DND-41 (cell line): ENCODE measurements at regions not wholly inside any gene's neighbourhood (a gene's known extent, or its start where the extent isn't known, plus 50 kb on each side); places are given as distances from the start of the nearest gene placed in this dataset.

Experiments
- ATAC-seq: fragments of 200-7000 bp; cut with Tn5 transposase; 3 replicates; pipeline ENCODE4 v1.9.1; 2021; ENCODE audit warnings: low read depth; ENCODE audit not compliant: insufficient read depth
- DNase-seq: peaks from one replicate; pipeline ENCODE4 v3.0.0-alpha.2; 2020
- H2AFZ ChIP-seq: 2 replicates; pipeline ENCODE4 v1.6.0; 2012; ENCODE audit warnings: low read depth, low read length
- H3K27ac ChIP-seq: 2 replicates; pipeline ENCODE4 v1.5.1; 2012; ENCODE audit warnings: low read length, inconsistent platforms
- H3K27me3 ChIP-seq: fragments of 200-600 bp; sonication (generic); 2 replicates; pipeline ENCODE4 v1.6.0; 2012; ENCODE audit warnings: low read length, mild to moderate bottlenecking, inconsistent platforms; ENCODE audit not compliant: insufficient read depth, poor library complexity
- H3K36me3 ChIP-seq: 2 replicates; pipeline ENCODE4 v1.5.1; 2012; ENCODE audit warnings: low read length, inconsistent platforms; ENCODE audit not compliant: insufficient read depth
- H3K4me1 ChIP-seq: 2 replicates; pipeline ENCODE4 v1.5.1; 2012; ENCODE audit warnings: mild to moderate bottlenecking, low read length; ENCODE audit not compliant: insufficient read depth
- H3K4me2 ChIP-seq: 2 replicates; pipeline ENCODE4 v1.6.0; 2012; ENCODE audit warnings: mild to moderate bottlenecking, moderate library complexity, low read length, inconsistent platforms; ENCODE audit not compliant: insufficient read depth
- H3K4me3 ChIP-seq, 2 experiments: fragments of 200-600 bp in 1 of 2; shearing (Covaris generic) in 1 of 2; 2 replicates each; pipeline ENCODE4 v1.5.1; 2012 to 2016; ENCODE audit warnings: inconsistent platforms in 2 of 2, low read length in 2 of 2, mild to moderate bottlenecking in 2 of 2, low read depth in 1 of 2, moderate library complexity in 1 of 2
- H3K79me2 ChIP-seq: 2 replicates; pipeline ENCODE4 v1.6.0; 2012; ENCODE audit warnings: low read length, inconsistent platforms; ENCODE audit not compliant: insufficient read depth
- H3K9ac ChIP-seq: 2 replicates; pipeline ENCODE4 v1.6.0; 2012; ENCODE audit warnings: low read depth, mild to moderate bottlenecking, inconsistent platforms, low read length, moderate library complexity
- H3K9me3 ChIP-seq: 2 replicates; pipeline ENCODE4 v1.5.1; 2012; ENCODE audit warnings: low read length, moderate library complexity, mild to moderate bottlenecking, inconsistent platforms; ENCODE audit not compliant: insufficient read depth, severe bottlenecking
- H4K20me1 ChIP-seq: 2 replicates; pipeline ENCODE4 v1.6.0; 2012; ENCODE audit warnings: low read length; ENCODE audit not compliant: insufficient read depth
- EZH2 ChIP-seq: IDR thresholded peaks from 3 replicates; pipeline ENCODE4 v1.6.1; 2012; ENCODE audit warnings: borderline replicate concordance, low read depth, mild to moderate bottlenecking, moderate library complexity, low read length, inconsistent platforms; ENCODE audit not compliant: severe bottlenecking
- TF ChIP-seq, protein P1 (sequence below): IDR thresholded peaks from 2 replicates; pipeline ENCODE4 v1.5.1; 2012; ENCODE audit warnings: borderline replicate concordance, low read length, moderate library complexity, mild to moderate bottlenecking; ENCODE audit not compliant: poor library complexity, severe bottlenecking; ENCODE audit errors: extremely low read depth

DNA sequence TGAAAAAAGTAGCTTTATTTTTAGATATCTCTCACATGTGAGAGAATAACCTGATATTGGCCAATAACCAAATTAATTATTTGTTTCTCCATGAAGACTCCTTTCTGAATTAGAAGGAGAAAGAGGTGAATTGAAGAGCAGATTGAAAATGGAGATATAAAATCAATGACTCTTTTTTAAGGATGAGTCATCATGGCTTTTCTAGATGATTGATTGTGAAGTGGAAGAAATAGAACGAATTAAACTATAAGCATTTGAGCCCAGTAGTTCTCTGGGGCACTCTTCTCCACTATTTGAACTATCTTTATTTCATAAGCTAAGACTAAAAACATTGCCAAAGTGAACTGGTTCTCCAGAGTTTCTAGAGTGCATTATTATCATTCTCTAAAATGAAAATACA lies 137.2 kb upstream of the EDNRA start:
- no peak overlapping the region for H3K9ac ChIP-seq
- no peaks in the 10 kb centered on the region for H3K79me2 ChIP-seq
- no peak for ATAC-seq
- no peaks in the 10 kb centered on the region for H3K9me3 ChIP-seq
- no peak overlapping the region for H3K4me3 ChIP-seq
- TF ChIP-seq, protein P1, sequence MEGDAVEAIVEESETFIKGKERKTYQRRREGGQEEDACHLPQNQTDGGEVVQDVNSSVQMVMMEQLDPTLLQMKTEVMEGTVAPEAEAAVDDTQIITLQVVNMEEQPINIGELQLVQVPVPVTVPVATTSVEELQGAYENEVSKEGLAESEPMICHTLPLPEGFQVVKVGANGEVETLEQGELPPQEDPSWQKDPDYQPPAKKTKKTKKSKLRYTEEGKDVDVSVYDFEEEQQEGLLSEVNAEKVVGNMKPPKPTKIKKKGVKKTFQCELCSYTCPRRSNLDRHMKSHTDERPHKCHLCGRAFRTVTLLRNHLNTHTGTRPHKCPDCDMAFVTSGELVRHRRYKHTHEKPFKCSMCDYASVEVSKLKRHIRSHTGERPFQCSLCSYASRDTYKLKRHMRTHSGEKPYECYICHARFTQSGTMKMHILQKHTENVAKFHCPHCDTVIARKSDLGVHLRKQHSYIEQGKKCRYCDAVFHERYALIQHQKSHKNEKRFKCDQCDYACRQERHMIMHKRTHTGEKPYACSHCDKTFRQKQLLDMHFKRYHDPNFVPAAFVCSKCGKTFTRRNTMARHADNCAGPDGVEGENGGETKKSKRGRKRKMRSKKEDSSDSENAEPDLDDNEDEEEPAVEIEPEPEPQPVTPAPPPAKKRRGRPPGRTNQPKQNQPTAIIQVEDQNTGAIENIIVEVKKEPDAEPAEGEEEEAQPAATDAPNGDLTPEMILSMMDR, result no peak
- no peak for TF ChIP-seq EZH2
- no peak for DNase-seq
- no peak overlapping the region for H2AFZ ChIP-seq
- no peaks in the 10 kb centered on the region for H3K4me1 ChIP-seq
- H3K36me3 ChIP-seq, result no peaks in the 10 kb centered on the region
- no peaks in the 10 kb centered on the region for H4K20me1 ChIP-seq
- no peak overlapping the region for H3K4me2 ChIP-seq
- H3K27me3 ChIP-seq, result no peaks in the 10 kb centered on the region
- H3K27ac ChIP-seq, result no peak overlapping the region

DNA sequence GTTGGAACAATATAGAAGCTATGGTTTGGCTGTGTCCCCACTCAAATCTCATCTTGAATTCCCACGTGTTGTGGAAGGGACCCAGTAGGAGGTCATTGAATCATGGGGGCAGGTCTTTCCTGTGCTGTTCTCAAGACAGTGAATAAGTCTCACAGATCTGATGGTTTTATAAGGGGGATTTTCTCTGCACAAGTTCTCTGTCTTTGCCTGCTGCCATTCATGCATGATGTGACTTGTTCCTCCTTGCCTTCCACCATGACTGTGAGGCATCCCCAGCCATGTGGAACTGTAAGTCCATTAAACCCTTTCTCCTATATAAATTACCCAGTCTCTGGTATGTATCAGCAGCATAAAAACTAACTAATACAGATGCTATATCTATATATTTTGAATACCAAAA lies 135.2 kb upstream of the EDNRA start:
- Histone ChIP-seq H2AFZ (no peak overlapping the region), H3K9ac (no peak overlapping the region), H3K4me1 (no peaks in the 10 kb centered on the region), H3K4me2 (no peak overlapping the region), H3K27me3 (no peaks in the 10 kb centered on the region), H3K79me2 (no peaks in the 10 kb centered on the region), H3K4me3 (no peak overlapping the region), H3K36me3 (no peaks in the 10 kb centered on the region), H3K27ac (no peak overlapping the region), H4K20me1 (no peaks in the 10 kb centered on the region), H3K9me3 (no peaks in the 10 kb centered on the region)
- ATAC-seq (no peak), DNase-seq (no peak)
- TF ChIP-seq, protein P1, result no peak
- TF ChIP-seq EZH2, result no peak

DNA sequence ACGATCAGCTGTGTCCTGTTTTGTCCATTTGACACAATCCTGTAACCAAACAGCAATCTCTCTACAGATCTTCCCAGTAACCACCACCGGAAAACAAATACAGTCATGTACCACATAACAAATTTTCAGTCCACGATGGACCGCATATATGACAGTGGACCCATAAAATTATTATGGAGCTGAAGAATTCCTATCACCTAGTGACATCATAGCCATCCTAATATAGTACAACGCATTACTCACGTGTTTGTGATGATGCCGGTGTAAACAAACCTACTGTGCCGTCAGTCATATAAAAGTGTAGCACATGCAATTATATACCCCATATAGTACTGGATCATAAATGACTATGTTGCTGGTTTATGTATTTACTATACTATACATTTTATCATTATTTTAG lies 133.7 kb upstream of the EDNRA start:
- DNase-seq, result no peak
- H3K9ac ChIP-seq, result no peak overlapping the region
- H3K79me2 ChIP-seq, result no peaks in the 10 kb centered on the region
- no peaks in the 10 kb centered on the region for H4K20me1 ChIP-seq
- no peaks in the 10 kb centered on the region for H3K9me3 ChIP-seq
- H3K4me2 ChIP-seq, result no peak overlapping the region
- no peak overlapping the region for H2AFZ ChIP-seq
- H3K27me3 ChIP-seq, result no peaks in the 10 kb centered on the region
- no peak overlapping the region for H3K4me3 ChIP-seq
- no peak for ATAC-seq
- H3K36me3 ChIP-seq, result no peaks in the 10 kb centered on the region
- H3K4me1 ChIP-seq, result no peaks in the 10 kb centered on the region
- no peak for TF ChIP-seq EZH2
- TF ChIP-seq, protein P1, result no peak
- H3K27ac ChIP-seq, result no peak overlapping the region

DNA sequence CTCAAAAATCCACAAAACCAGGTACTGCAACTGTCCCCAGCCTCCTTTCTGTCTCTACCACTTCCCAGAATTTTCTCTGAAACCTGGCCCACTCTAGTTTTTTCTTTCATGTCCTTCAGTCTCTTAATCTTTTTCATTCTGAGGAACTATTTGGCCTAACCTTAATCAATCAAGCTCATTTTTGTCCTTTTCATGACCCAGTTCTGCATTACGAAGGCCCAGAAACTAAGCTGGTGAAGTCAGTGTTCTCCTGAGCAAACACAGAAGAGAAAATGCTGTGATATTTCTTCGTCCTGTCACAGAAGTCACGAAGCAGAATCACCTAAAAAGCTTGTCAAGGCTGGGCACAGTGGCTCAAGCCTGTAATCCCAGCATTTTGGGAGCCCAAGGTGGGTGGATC lies 131.7 kb upstream of the EDNRA start:
- Histone ChIP-seq H3K9me3 (no peaks in the 10 kb centered on the region), H3K4me3 (no peak overlapping the region), H3K4me1 (no peaks in the 10 kb centered on the region), H3K4me2 (no peak overlapping the region), H2AFZ (no peak overlapping the region), H3K36me3 (no peaks in the 10 kb centered on the region), H3K27me3 (no peaks in the 10 kb centered on the region), H3K79me2 (no peaks in the 10 kb centered on the region), H4K20me1 (no peaks in the 10 kb centered on the region), H3K9ac (no peak overlapping the region), H3K27ac (no peak overlapping the region)
- TF ChIP-seq EZH2, result no peak
- TF ChIP-seq, protein P1, result no peak
- DNase-seq (no peak), ATAC-seq (no peak)
